ENCODE measurements at regions not wholly inside any gene's neighbourhood (a gene's known extent, or its start where the extent isn't known, plus 50 kb on each side); places are given as distances from the start of the nearest gene placed in this dataset.

DNA sequence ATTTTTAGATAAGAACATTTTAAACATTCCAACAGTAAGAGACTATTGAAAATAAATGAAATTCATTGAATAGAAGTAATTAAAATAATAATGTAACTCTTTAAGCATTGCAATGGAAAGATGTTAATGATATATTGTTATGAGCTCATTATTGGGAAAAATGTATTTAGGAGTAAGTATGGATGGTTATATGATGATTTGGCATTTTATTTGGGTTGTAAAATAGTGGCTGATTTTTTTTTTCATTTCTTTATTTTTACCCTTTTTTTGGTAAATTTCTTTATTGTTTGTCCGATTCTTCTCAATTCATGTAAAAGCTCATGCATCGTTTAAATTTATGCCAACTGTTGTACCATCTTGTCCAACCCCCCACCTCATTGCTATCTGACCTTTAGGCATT lies 539.9 kb downstream of the HS3ST4 start:
- H3K4me2 ChIP-seq (ENCODE audit: insufficient read depth, low read length): no peak overlapping the region
- FAIRE-seq (no peak), DNase-seq (ENCODE audit: extremely low read depth in 1 of 4, low spot score in 3 of 4) (no peak), ATAC-seq (no peak)
- in situ Hi-C loops (cut with MboI): no loop called here
- no peaks in the 10 kb centered on the region for H3K9me1 ChIP-seq (ENCODE audit: control insufficient read depth, insufficient read depth, low read length)
- no peaks in the 10 kb centered on the region for H3K9me3 ChIP-seq (replicated peaks; ENCODE audit: control insufficient read depth, insufficient read depth, low read depth, low read length)
- ChIA-PET CTCF (ENCODE audit: low intra/inter-chr PET ratio) (no interaction called here), POLR2A (no interaction called here)
- no peaks in the 10 kb centered on the region for H3K79me2 ChIP-seq (ENCODE audit: control insufficient read depth, insufficient read depth, low read length)
- no TSS peak for BruUV-seq (replicated peaks)
- H3K9ac ChIP-seq (ENCODE audit: insufficient read depth in 1 of 2, low read depth in 2 of 2, low read length in 2 of 2): no peak overlapping the region
- no peak overlapping the region for H3K27ac ChIP-seq (ENCODE audit: extremely low read depth, low read depth, low read length)
- H4K20me1 ChIP-seq (replicated peaks; ENCODE audit: control insufficient read depth, insufficient read depth, low read length): no peaks in the 10 kb centered on the region
- no peak overlapping the region for H3K4me3 ChIP-seq
- H3K36me3 ChIP-seq (ENCODE audit: control insufficient read depth, insufficient read depth, low read length): no peaks in the 10 kb centered on the region
- no peak overlapping the region for H2AFZ ChIP-seq (ENCODE audit: low read depth, low read length)
- H3K27me3 ChIP-seq (ENCODE audit: control insufficient read depth in 2 of 2, insufficient read depth in 2 of 2, low read length in 2 of 2): no peaks in the 10 kb centered on the region
- WGBS (ENCODE audit: insufficient coverage, low coverage, missing lambda C conversion rate): 0% methylated on average over 2 of the region's 2 CpGs
- no peaks in the 10 kb centered on the region for H3K4me1 ChIP-seq (replicated peaks in 1 of 2; ENCODE audit: control insufficient read depth in 2 of 2, insufficient read depth in 2 of 2, low read length in 2 of 2)
- intact Hi-C loops (cut with micrococcal nuclease): no loop called here
- TF ChIP-seq CXXC5 (CRISPR knock-in tag; IDR thresholded peaks at IDR 0.05) (no peak), MAFG (tag; conservative IDR thresholded peaks at IDR 0.05) (peak; percentile 16; the same call in 1 of the 2 replicates), ZNF316 (IDR thresholded peaks at IDR 0.05) (peak; percentile 59; the same call in 1 of the 2 replicates)

DNA sequence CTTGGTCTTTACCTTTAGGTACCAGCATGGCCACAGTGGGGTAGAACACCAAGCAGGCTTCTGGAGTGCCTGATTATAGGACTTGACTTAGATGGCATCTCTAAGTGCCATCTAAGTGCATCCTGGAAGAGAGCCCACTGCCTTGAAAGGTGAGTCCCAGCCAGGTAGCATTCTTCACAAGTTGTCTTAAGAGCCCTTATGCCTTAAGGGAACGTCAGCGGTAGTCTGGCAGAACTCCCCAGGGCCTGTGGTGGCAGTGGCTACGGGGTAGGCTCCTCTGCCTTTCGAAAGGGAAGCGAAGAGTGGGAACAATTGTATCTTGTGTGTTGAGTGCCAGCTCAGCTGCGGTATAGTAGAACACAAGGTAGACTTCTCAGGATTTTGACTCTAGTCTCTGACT lies 549.0 kb downstream of the HS3ST4 start:
- Histone ChIP-seq H3K27me3 (ENCODE audit: control insufficient read depth in 2 of 2, insufficient read depth in 2 of 2, low read length in 2 of 2) (no peaks in the 10 kb centered on the region), H3K9me1 (ENCODE audit: control insufficient read depth, insufficient read depth, low read length) (no peaks in the 10 kb centered on the region), H3K9ac (ENCODE audit: insufficient read depth in 1 of 2, low read depth in 2 of 2, low read length in 2 of 2) (no peak overlapping the region), H3K4me3 (no peak overlapping the region), H3K4me1 (replicated peaks in 1 of 2; ENCODE audit: control insufficient read depth in 2 of 2, insufficient read depth in 2 of 2, low read length in 2 of 2) (no peaks in the 10 kb centered on the region), H3K79me2 (ENCODE audit: control insufficient read depth, insufficient read depth, low read length) (no peaks in the 10 kb centered on the region), H3K9me3 (replicated peaks; ENCODE audit: control insufficient read depth, insufficient read depth, low read depth, low read length) (no peaks in the 10 kb centered on the region), H3K4me2 (ENCODE audit: insufficient read depth, low read length) (no peak overlapping the region), H4K20me1 (replicated peaks; ENCODE audit: control insufficient read depth, insufficient read depth, low read length) (no peaks in the 10 kb centered on the region), H2AFZ (ENCODE audit: low read depth, low read length) (no peak overlapping the region), H3K36me3 (ENCODE audit: control insufficient read depth, insufficient read depth, low read length) (no peaks in the 10 kb centered on the region), H3K27ac (ENCODE audit: extremely low read depth, low read depth, low read length) (no peak overlapping the region)
- BruUV-seq (replicated peaks): no TSS peak
- ChIA-PET POLR2A (no interaction called here), CTCF (ENCODE audit: low intra/inter-chr PET ratio) (no interaction called here)
- WGBS (ENCODE audit: insufficient coverage, low coverage, missing lambda C conversion rate): 0% methylated on average over 6 of the region's 6 CpGs
- in situ Hi-C loops (cut with MboI) (no loop called here), intact Hi-C loops (cut with micrococcal nuclease) (no loop called here)
- ATAC-seq: no peak
- no peak for DNase-seq (ENCODE audit: extremely low read depth in 1 of 4, low spot score in 3 of 4)
- no peak for FAIRE-seq
- TF ChIP-seq C11orf30 (IDR thresholded peaks at IDR 0.05; ENCODE audit: low read depth) (no peak), MTA2 (IDR thresholded peaks at IDR 0.05; ENCODE audit: low read depth) (no peak), KLF13 (tag; IDR thresholded peaks at IDR 0.05; ENCODE audit: borderline replicate concordance, low read depth) (no peak), RFX1 (IDR thresholded peaks at IDR 0.05) (no peak), RHOXF2B (CRISPR knock-in tag; conservative IDR thresholded peaks at IDR 0.05) (no peak), L3MBTL2 (IDR thresholded peaks at IDR 0.05) (no peak), TARDBP (IDR thresholded peaks at IDR 0.05) (no peak), ZNF146 (CRISPR knock-in tag; IDR thresholded peaks at IDR 0.05; ENCODE audit: unreplicated experiment) (no peak), BRD4 (IDR thresholded peaks at IDR 0.05) (no peak), SLC30A9 (CRISPR knock-in tag; IDR thresholded peaks at IDR 0.05) (no peak)
- TF ChIP-seq, protein P1, sequence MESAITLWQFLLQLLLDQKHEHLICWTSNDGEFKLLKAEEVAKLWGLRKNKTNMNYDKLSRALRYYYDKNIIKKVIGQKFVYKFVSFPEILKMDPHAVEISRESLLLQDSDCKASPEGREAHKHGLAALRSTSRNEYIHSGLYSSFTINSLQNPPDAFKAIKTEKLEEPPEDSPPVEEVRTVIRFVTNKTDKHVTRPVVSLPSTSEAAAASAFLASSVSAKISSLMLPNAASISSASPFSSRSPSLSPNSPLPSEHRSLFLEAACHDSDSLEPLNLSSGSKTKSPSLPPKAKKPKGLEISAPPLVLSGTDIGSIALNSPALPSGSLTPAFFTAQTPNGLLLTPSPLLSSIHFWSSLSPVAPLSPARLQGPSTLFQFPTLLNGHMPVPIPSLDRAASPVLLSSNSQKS (CRISPR knock-in tag; IDR thresholded peaks at IDR 0.05): no peak
- TF ChIP-seq, protein P2, sequence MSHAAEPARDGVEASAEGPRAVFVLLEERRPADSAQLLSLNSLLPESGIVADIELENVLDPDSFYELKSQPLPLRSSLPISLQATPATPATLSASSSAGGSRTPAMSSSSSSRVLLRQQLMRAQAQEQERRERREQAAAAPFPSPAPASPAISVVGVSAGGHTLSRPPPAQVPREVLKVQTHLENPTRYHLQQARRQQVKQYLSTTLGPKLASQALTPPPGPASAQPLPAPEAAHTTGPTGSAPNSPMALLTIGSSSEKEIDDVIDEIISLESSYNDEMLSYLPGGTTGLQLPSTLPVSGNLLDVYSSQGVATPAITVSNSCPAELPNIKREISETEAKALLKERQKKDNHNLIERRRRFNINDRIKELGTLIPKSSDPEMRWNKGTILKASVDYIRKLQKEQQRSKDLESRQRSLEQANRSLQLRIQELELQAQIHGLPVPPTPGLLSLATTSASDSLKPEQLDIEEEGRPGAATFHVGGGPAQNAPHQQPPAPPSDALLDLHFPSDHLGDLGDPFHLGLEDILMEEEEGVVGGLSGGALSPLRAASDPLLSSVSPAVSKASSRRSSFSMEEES (CRISPR knock-in tag; IDR thresholded peaks at IDR 0.05): no peak
- TF ChIP-seq, protein P3, sequence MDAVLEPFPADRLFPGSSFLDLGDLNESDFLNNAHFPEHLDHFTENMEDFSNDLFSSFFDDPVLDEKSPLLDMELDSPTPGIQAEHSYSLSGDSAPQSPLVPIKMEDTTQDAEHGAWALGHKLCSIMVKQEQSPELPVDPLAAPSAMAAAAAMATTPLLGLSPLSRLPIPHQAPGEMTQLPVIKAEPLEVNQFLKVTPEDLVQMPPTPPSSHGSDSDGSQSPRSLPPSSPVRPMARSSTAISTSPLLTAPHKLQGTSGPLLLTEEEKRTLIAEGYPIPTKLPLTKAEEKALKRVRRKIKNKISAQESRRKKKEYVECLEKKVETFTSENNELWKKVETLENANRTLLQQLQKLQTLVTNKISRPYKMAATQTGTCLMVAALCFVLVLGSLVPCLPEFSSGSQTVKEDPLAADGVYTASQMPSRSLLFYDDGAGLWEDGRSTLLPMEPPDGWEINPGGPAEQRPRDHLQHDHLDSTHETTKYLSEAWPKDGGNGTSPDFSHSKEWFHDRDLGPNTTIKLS (IDR thresholded peaks at IDR 0.05; ENCODE audit: borderline replicate concordance, low read depth): no peak
